GM13977 (cell line): ENCODE measurements at regions not wholly inside any gene's neighbourhood (a gene's known extent, or its start where the extent isn't known, plus 50 kb on each side); places are given as distances from the start of the nearest gene placed in this dataset.

Experiments
- DNase-seq: peaks from one replicate; pipeline ENCODE4 v3.0.0; 2012; ENCODE audit warnings: low spot score
- in situ Hi-C: fragments of 300-500 bp; cut with MboI; formaldehyde crosslinking; loops from one replicate; pipeline ENCODE4 v1.12.0; 2022; ENCODE audit warnings: low sequenced_read_pairs, low pct_unique_long_range_greater_than_20kb, mixed read lengths, inconsistent platforms; ENCODE audit not compliant: unreplicated experiment
- TF ChIP-seq, protein P1 (sequence below): IDR thresholded peaks from 2 replicates; pipeline ENCODE4 v1.5.1; 2012; ENCODE audit warnings: mild to moderate bottlenecking, control low read depth; ENCODE audit not compliant: insufficient read depth; ENCODE audit errors: extremely low read depth, missing control alignments

- in situ Hi-C loops, result no loop called here
Observed at GRCh38 chr2:181320638-181321037, 136.5 kb upstream of the ITGA4 start.

GRCh38 chr2:181324912-181325311, 132.3 kb upstream of the ITGA4 start:
- TF ChIP-seq, protein P1, sequence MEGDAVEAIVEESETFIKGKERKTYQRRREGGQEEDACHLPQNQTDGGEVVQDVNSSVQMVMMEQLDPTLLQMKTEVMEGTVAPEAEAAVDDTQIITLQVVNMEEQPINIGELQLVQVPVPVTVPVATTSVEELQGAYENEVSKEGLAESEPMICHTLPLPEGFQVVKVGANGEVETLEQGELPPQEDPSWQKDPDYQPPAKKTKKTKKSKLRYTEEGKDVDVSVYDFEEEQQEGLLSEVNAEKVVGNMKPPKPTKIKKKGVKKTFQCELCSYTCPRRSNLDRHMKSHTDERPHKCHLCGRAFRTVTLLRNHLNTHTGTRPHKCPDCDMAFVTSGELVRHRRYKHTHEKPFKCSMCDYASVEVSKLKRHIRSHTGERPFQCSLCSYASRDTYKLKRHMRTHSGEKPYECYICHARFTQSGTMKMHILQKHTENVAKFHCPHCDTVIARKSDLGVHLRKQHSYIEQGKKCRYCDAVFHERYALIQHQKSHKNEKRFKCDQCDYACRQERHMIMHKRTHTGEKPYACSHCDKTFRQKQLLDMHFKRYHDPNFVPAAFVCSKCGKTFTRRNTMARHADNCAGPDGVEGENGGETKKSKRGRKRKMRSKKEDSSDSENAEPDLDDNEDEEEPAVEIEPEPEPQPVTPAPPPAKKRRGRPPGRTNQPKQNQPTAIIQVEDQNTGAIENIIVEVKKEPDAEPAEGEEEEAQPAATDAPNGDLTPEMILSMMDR, result no peak
- in situ Hi-C loops, result no loop called here
- DNase-seq, result no peak

More at GRCh38 chr2:181320638-181321037, 136.5 kb upstream of the ITGA4 start:
- TF ChIP-seq, protein P1, result no peak
- no peak for DNase-seq

DNA sequence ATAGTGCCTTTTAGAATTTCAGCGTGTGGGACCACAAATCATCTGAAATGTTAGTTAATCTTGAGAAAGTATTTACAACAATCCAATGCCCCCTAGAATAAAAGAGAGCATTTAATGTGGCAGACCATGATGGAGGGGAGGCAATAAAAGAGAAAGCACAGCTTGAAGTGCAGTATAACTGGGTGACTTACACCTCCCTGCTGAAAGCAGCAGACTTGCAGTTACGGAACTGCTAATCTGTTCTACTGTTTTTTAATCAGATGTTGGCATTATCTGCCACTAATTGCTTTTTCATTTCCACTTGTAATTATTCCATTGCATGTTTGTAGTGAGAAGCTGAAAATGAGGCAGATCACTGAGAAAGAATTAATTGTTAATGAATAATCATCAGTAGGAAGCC, 130.5 kb upstream of the ITGA4 start:
- DNase-seq, result no peak
- TF ChIP-seq, protein P1, result no peak
- in situ Hi-C loops, result no loop called here

- no peak for DNase-seq
- TF ChIP-seq, protein P1, result no peak
- in situ Hi-C loops, result no loop called here
Observed at GRCh38 chr2:181330286-181330685, 126.9 kb upstream of the ITGA4 start.

GRCh38 chr2:181332044-181332605, 125.1 kb upstream of the ITGA4 start:
- TF ChIP-seq, protein P1, result no peak
- in situ Hi-C loops, result no loop called here

GRCh38 chr2:181334158-181334826, 122.9 kb upstream of the ITGA4 start:
- DNase-seq, result no peak
- in situ Hi-C loops, result no loop called here
- TF ChIP-seq, protein P1, result no peak

More at GRCh38 chr2:181332044-181332605, 125.1 kb upstream of the ITGA4 start:
- no peak for DNase-seq

- in situ Hi-C loops, result no loop called here
- TF ChIP-seq, protein P1, result no peak
- no peak for DNase-seq
Observed at GRCh38 chr2:181340891-181341290, 116.3 kb upstream of the ITGA4 start.
